Breast epithelium (tissue), 4 donors: ENCODE measurements at regions not wholly inside any gene's neighbourhood (a gene's known extent, or its start where the extent isn't known, plus 50 kb on each side); places are given as distances from the start of the nearest gene placed in this dataset.

ENCODE experiments used
- DNase-seq, 2 donors: peaks; one replicate each; pipeline ENCODE4 v3.0.0-alpha.2; 2019; ENCODE audit warnings: low spot score in 2 of 2
- H3K27ac ChIP-seq, 2 donors: fragments of 200-600 bp; sonication (generic) in 1 of 2; one replicate each; pipeline ENCODE4 v1.5.1; 2016 to 2019; ENCODE audit warnings: mild to moderate bottlenecking in 1 of 2
- H3K27me3 ChIP-seq, 2 donors: fragments of 200-600 bp; sonication (generic) in 1 of 2; one replicate each; pipeline versions ENCODE4 v1.5.1 to v1.6.0; 2017 to 2019; ENCODE audit warnings: control low read depth in 1 of 2, mild to moderate bottlenecking in 1 of 2
- H3K36me3 ChIP-seq: fragments of 200-600 bp; one replicate; pipeline ENCODE4 v1.5.1; 2019
- H3K4me1 ChIP-seq, 2 donors: fragments of 200-600 bp; sonication (generic); one replicate each; pipeline ENCODE4 v1.5.1; 2016 to 2019; ENCODE audit warnings: control low read depth in 1 of 2
- H3K4me3 ChIP-seq, 3 donors: fragments of 200-600 bp; sonication (generic); 1 replicate in 2 of 3; 2 replicates in 1 of 3; pipeline ENCODE4 v1.5.1; 2016 to 2019; ENCODE audit warnings: mild to moderate bottlenecking in 3 of 3, moderate library complexity in 2 of 3
- H3K9me3 ChIP-seq, 2 donors: fragments of 200-600 bp; sonication (generic) in 1 of 2; one replicate each; pipeline ENCODE4 v1.5.1; 2016 to 2019; ENCODE audit warnings: control low read depth in 1 of 2
- POLR2A ChIP-seq: fragments of 450-650 bp; IDR thresholded peaks from one replicate; pipeline ENCODE4 v1.6.1; 2016; ENCODE audit warnings: antibody characterized with exemption, mild to moderate bottlenecking, moderate library complexity
- POLR2AphosphoS5 ChIP-seq, 3 donors: sonication (generic); formaldehyde crosslinking; IDR thresholded peaks; one replicate each; pipeline ENCODE4 v1.6.1; 2017; ENCODE audit warnings: antibody characterized with exemption in 3 of 3
- intact Hi-C: fragments of 100-400 bp; cut with DNase I; formaldehyde crosslinking; loops from one replicate; pipeline ENCODE4 v1.15.1; 2023; ENCODE audit warnings: low total_unique reads
- TF ChIP-seq, protein P1 (sequence below), 3 donors: fragments of 450-650 bp; IDR thresholded peaks; one replicate each; pipeline ENCODE4 v1.5.1; 2016 to 2017; ENCODE audit warnings: antibody characterized with exemption in 3 of 3, mild to moderate bottlenecking in 3 of 3, moderate library complexity in 3 of 3

DNA sequence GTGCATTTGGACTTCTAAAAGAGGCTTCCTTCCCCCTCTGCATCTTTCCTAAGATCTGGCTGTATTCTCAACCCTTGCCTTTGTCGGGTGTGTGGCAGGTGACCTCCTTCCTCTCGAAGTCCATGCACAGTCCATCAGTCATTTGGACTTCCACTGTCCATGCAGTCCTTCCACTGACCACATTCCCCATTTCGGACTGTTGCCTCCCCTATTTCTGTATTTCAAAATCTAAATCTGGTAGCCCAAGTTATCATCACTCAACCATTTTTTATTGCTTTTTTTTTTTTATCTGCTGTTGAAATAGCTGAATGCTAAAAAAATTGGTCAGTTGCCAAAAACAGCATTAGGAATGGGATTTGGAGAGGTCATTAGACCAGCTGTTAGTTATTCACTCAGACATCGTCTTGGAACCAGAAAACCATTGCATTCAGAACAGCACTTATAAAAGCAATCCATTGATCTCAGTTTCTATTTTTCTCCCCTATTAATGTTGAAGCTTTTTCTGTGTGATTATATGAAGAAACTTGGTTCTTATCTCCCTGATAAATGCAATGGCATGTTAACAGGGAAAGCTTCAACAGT lies 575.6 kb downstream of the KIF20B start:
- no peaks in the 10 kb centered on the region for H3K4me1 ChIP-seq
- H3K27ac ChIP-seq = no peak overlapping the region
- no peaks in the 10 kb centered on the region for H3K9me3 ChIP-seq
- DNase-seq = no peak
- intact Hi-C loops = no loop called here
- H3K36me3 ChIP-seq = no peaks in the 10 kb centered on the region
- no peaks in the 10 kb centered on the region for H3K27me3 ChIP-seq
- TF ChIP-seq POLR2AphosphoS5 (IDR thresholded peaks at IDR 0.05) (no peak), POLR2A (no peak)
- TF ChIP-seq, protein P1, sequence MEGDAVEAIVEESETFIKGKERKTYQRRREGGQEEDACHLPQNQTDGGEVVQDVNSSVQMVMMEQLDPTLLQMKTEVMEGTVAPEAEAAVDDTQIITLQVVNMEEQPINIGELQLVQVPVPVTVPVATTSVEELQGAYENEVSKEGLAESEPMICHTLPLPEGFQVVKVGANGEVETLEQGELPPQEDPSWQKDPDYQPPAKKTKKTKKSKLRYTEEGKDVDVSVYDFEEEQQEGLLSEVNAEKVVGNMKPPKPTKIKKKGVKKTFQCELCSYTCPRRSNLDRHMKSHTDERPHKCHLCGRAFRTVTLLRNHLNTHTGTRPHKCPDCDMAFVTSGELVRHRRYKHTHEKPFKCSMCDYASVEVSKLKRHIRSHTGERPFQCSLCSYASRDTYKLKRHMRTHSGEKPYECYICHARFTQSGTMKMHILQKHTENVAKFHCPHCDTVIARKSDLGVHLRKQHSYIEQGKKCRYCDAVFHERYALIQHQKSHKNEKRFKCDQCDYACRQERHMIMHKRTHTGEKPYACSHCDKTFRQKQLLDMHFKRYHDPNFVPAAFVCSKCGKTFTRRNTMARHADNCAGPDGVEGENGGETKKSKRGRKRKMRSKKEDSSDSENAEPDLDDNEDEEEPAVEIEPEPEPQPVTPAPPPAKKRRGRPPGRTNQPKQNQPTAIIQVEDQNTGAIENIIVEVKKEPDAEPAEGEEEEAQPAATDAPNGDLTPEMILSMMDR (IDR thresholded peaks at IDR 0.05) = no peak
- no peak overlapping the region for H3K4me3 ChIP-seq

DNA sequence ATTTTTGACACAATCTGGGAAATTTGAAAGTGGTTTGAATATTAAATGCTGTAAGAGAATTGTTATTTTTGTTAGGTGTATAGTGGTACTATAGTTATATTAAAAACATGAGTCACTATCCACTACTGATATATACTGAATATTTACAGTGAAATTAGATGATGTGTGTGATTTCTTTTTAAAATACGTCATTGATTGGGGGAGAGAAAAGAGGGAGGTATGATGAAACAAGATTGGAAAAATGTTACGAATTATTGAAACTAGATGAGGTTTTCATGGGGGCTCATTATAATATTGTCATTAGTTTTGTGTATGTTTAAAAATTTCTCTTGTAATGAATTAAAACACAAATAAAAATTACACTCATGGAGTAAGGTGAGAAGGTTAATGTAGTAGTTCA lies 571.4 kb downstream of the HTR7 start:
- DNase-seq = no peak
- intact Hi-C loops = no loop called here

DNA sequence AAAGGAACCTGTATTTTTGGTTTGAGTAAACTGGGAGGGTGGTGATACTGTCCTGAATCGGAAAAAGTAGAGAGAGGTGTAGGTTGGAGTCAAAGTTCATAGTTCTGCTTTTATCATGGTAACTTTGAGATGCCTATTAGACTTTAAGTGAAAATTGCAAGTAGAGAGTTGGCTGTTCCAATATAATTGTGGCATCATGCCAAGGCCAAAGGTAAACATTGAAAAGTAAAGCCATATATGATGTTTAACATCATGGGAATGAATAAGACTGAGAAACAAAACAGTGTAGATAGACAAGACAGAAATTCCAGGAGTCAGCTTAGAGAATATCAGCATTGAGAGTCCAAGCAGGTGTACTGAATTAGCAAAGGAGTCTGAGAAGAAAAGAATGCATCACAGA lies 570.9 kb downstream of the HTR7 start:
- H3K36me3 ChIP-seq = no peaks in the 10 kb centered on the region
- no peaks in the 10 kb centered on the region for H3K27me3 ChIP-seq
- intact Hi-C loops = no loop called here
- H3K27ac ChIP-seq = no peak overlapping the region
- no peaks in the 10 kb centered on the region for H3K9me3 ChIP-seq
- no peaks in the 10 kb centered on the region for H3K4me1 ChIP-seq
- no peak for DNase-seq
- TF ChIP-seq POLR2A (no peak), POLR2AphosphoS5 (IDR thresholded peaks at IDR 0.05) (no peak)
- TF ChIP-seq, protein P1 (IDR thresholded peaks at IDR 0.05) = no peak
- no peak overlapping the region for H3K4me3 ChIP-seq

More for the DNA sequence above, 571.4 kb downstream of the HTR7 start:
- no peaks in the 10 kb centered on the region for H3K9me3 ChIP-seq
- no peaks in the 10 kb centered on the region for H3K27me3 ChIP-seq
- no peaks in the 10 kb centered on the region for H3K4me1 ChIP-seq
- H3K4me3 ChIP-seq = no peak overlapping the region
- TF ChIP-seq POLR2AphosphoS5 (IDR thresholded peaks at IDR 0.05) (no peak), POLR2A (no peak)
- TF ChIP-seq, protein P1 (IDR thresholded peaks at IDR 0.05) = no peak
- no peak overlapping the region for H3K27ac ChIP-seq
- H3K36me3 ChIP-seq = no peaks in the 10 kb centered on the region

DNA sequence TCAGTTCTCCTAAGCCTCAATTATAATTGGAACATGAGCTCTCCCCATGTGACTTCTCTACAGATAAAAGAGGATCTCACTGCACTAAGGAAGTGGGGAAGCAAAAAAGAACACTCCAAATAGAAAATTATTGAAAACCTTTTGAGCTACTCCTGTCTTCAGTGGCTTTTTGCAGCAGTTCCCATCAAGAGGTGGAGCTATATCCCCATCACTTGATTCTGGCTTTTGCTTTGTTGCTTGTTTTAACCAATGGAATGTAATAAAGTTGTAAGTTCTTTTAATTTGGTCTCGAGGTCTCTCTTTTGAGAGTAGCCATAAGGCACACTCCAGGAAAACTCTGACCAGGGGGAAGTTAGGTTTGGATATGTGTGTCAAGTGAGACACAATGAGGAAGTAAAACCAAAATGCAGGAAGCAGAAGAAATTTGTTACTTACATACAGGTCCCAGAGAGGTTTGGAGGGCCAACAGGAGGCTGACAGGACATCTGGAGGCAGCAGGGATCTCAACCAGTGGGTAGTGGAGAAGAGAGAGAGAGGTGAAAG lies 569.4 kb downstream of the HTR7 start:
- H3K27me3 ChIP-seq = no peaks in the 10 kb centered on the region
- TF ChIP-seq POLR2A (no peak), POLR2AphosphoS5 (IDR thresholded peaks at IDR 0.05) (no peak)
- TF ChIP-seq, protein P1 (IDR thresholded peaks at IDR 0.05) = no peak
- intact Hi-C loops = no loop called here
- H3K4me1 ChIP-seq = no peaks in the 10 kb centered on the region
- H3K36me3 ChIP-seq = no peaks in the 10 kb centered on the region
- no peaks in the 10 kb centered on the region for H3K9me3 ChIP-seq
- no peak for DNase-seq
- no peak overlapping the region for H3K4me3 ChIP-seq
- no peak overlapping the region for H3K27ac ChIP-seq

DNA sequence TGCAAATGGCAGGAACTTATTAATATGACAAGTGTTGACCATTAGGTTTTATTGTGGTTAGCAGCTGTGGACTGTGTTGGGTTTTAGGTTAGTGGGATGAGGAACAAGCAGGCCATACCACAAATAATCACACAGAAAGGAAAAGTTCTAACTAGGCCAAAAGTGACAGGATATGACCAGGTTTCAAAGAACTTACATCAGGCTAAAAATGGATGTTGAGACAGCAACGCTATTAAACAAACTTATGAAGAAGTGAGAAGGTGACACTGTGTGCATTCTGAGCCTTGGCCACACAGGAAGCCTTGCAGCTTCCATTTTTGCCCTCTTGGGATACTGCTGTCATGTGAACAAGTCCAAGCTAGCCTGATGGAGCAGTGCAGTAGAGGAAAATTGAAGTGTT lies 568.8 kb downstream of the HTR7 start:
- intact Hi-C loops = no loop called here
- H3K27ac ChIP-seq = no peak overlapping the region

More for the DNA sequence above, 568.8 kb downstream of the HTR7 start:
- no peaks in the 10 kb centered on the region for H3K27me3 ChIP-seq
- no peaks in the 10 kb centered on the region for H3K9me3 ChIP-seq
- DNase-seq = no peak
- TF ChIP-seq POLR2AphosphoS5 (IDR thresholded peaks at IDR 0.05) = no peak
- TF ChIP-seq, protein P1 (IDR thresholded peaks at IDR 0.05) = no peak
- no peak for TF ChIP-seq POLR2A
- H3K36me3 ChIP-seq = no peaks in the 10 kb centered on the region
- no peaks in the 10 kb centered on the region for H3K4me1 ChIP-seq
- H3K4me3 ChIP-seq = no peak overlapping the region
